ENCODE measurements at regions not wholly inside any gene's neighbourhood (a gene's known extent, or its start where the extent isn't known, plus 50 kb on each side); places are given as distances from the start of the nearest gene placed in this dataset.
A peak's percentile ranks its signal among the peaks of the same experiment; 100 is the strongest.

DNA sequence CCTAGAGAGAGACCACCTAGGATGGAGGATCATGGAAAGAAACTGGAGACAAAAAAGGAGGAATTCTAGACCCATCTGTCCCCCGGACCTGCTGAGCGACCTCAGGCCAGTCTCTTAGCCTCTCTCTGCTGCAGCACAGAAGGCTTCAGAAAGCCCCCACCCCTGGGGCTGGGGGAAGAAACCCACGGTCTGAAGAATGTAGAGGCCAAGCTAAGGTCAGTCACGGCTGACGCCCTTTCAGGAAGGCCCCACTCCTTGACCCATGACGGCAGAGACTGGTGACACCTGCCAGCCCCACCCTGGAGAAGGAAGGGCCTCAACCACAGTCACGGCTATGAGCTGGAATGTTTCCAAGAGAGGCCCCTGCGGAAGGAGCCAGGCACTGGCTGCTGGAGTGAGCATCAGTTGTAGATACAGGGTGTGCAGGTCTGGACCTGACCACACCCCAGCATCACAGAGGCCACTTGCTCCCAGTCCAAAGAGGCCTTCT, 120.5 kb upstream of the BOD1 start:
- peak; percentile 62 for DNase-seq
- Histone ChIP-seq H3K27me3 (no peaks in the 10 kb centered on the region), H3K9me3 (no peaks in the 10 kb centered on the region), H3K36me3 (no peaks in the 10 kb centered on the region), H3K4me3 (ENCODE audit: low read depth, low read length) (no peak overlapping the region), H3K4me1 (peaks cover 18% of the 10 kb centered on the region)
- TF ChIP-seq CTCF (IDR thresholded peaks at IDR 0.05; ENCODE audit: low read depth, low read length), result no peak

DNA sequence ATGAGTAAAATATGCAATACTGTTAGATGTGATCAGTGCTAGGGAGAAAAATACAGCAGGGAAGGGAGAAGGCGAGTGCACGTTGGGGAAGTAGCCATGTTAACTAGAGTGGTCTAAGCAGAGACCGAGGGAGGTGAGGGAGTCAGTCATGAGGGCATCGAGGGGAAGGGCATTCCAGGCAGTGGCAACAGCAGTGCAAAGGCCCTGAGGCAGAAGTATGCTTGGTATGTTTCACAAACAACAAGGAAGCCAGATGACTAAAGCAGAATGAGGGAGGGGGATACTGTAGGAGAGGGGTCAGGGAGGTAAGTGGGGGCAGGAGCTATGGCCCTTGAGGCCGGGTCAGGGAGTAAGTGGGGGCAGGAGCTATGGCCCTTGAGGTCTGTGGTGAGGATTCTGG, 123.3 kb upstream of the BOD1 start:
- no peaks in the 10 kb centered on the region for H3K36me3 ChIP-seq
- no peaks in the 10 kb centered on the region for H3K27me3 ChIP-seq
- no peaks in the 10 kb centered on the region for H3K9me3 ChIP-seq
- H3K4me1 ChIP-seq, result peaks cover 18% of the 10 kb centered on the region
- DNase-seq, result no peak
- no peak overlapping the region for H3K4me3 ChIP-seq (ENCODE audit: low read depth, low read length)
- no peak for TF ChIP-seq CTCF (IDR thresholded peaks at IDR 0.05; ENCODE audit: low read depth, low read length)

DNA sequence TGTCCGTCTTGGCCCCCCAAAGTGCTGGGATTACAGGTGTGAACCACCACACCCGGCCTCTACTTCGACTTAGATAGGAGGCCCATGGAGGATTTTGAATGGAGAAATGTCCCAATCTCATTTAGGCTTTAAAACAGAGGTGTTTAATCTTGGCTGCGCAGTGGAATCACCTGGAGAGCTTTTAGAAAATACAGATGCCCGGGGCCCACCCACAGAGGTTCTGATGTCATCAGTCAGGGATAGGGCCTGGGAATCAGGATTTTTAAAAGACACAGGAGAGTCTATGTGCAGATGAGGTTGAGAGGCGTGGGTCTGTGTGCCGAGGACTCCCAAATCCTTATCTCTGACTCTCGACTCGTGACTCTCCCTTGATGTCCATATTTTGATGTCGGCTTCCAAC, 124.0 kb upstream of the BOD1 start:
- no peak for TF ChIP-seq CTCF (IDR thresholded peaks at IDR 0.05; ENCODE audit: low read depth, low read length)

GRCh38 chr5:173741087-173741486, 124.6 kb upstream of the BOD1 start:
- TF ChIP-seq CTCF (IDR thresholded peaks at IDR 0.05; ENCODE audit: low read depth, low read length), result no peak
- H3K4me1 ChIP-seq, result peaks cover 18% of the 10 kb centered on the region
- no peak for DNase-seq
- no peaks in the 10 kb centered on the region for H3K27me3 ChIP-seq
- no peak overlapping the region for H3K4me3 ChIP-seq (ENCODE audit: low read depth, low read length)
- no peaks in the 10 kb centered on the region for H3K36me3 ChIP-seq
- H3K9me3 ChIP-seq, result no peaks in the 10 kb centered on the region

More for the DNA sequence above, 124.0 kb upstream of the BOD1 start:
- Histone ChIP-seq H3K4me3 (ENCODE audit: low read depth, low read length) (no peak overlapping the region), H3K9me3 (no peaks in the 10 kb centered on the region), H3K27me3 (no peaks in the 10 kb centered on the region), H3K4me1 (peaks cover 18% of the 10 kb centered on the region), H3K36me3 (no peaks in the 10 kb centered on the region)
- DNase-seq, result no peak

GRCh38 chr5:173741729-173742431, 125.4 kb upstream of the BOD1 start:
- no peak for TF ChIP-seq CTCF (IDR thresholded peaks at IDR 0.05; ENCODE audit: low read depth, low read length)
- Histone ChIP-seq H3K9me3 (no peaks in the 10 kb centered on the region), H3K4me3 (ENCODE audit: low read depth, low read length) (no peak overlapping the region), H3K36me3 (no peaks in the 10 kb centered on the region), H3K27me3 (no peaks in the 10 kb centered on the region), H3K4me1 (peaks cover 10% of the 10 kb centered on the region)
- no peak for DNase-seq

DNA sequence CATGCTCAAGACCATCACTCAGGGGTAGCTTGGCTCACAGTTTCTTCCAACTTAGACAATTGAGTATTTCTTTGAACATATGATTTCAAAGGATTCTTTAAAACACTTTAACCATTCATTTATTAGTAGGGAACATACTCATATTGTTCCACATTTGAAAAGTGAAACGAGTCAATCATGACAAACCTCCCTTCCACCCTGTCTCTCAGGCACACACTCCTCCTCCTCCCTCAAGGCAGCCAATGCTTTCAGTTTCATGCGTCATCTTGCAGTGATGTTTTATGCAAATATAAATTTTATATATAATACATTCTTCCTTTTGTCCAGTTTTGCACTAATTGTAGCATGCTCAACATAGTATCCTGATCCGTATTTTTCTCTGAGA, 126.0 kb upstream of the BOD1 start:
- Histone ChIP-seq H3K4me3 (ENCODE audit: low read depth, low read length) (no peak overlapping the region), H3K9me3 (no peaks in the 10 kb centered on the region), H3K4me1 (peaks cover 4% of the 10 kb centered on the region), H3K36me3 (no peaks in the 10 kb centered on the region), H3K27me3 (no peaks in the 10 kb centered on the region)
- no peak for DNase-seq
- no peak for TF ChIP-seq CTCF (IDR thresholded peaks at IDR 0.05; ENCODE audit: low read depth, low read length)

All from BE2C (cell line).